ENCODE measurements at regions not wholly inside any gene's neighbourhood (a gene's known extent, or its start where the extent isn't known, plus 50 kb on each side); places are given as distances from the start of the nearest gene placed in this dataset.

DNA sequence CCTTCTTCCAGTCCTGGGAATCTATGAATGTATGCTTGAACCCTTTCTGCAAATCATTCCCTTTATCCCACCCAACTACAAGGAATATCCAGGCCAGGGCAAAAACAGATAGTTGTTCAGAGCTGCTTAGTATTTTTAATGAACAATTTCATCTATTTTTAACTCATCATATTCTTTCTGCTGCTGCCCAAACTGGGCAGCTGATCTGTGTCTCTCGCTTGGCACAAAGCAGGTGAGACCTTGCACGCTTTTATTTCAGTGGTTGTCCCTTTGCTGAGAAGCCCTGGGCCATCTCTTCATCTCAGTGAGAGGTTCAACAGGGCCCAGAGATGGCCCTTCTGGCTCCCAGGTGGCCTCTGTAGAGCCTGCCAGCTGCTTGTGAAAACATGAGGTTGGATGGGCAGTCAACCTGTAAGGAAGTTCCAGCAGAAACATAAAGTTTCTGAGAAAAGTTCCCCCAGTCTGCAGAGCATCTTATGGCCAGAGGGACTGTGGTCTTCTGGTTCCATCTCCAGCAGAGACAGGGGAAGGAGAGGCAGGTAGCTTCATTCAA is 57.5 kb downstream of the MYCN start:
- Mint-ChIP-seq H3K27ac (no peak overlapping the region), H3K36me3 (no peaks in the 10 kb centered on the region), H3K4me3 (no peak overlapping the region), H3K9me3 (peaks cover 6% of the 10 kb centered on the region), H3K4me1 (ENCODE audit: unreplicated experiment) (no peaks in the 10 kb centered on the region), H3K27me3 (no peaks in the 10 kb centered on the region)
- TF ChIP-seq, protein P1, sequence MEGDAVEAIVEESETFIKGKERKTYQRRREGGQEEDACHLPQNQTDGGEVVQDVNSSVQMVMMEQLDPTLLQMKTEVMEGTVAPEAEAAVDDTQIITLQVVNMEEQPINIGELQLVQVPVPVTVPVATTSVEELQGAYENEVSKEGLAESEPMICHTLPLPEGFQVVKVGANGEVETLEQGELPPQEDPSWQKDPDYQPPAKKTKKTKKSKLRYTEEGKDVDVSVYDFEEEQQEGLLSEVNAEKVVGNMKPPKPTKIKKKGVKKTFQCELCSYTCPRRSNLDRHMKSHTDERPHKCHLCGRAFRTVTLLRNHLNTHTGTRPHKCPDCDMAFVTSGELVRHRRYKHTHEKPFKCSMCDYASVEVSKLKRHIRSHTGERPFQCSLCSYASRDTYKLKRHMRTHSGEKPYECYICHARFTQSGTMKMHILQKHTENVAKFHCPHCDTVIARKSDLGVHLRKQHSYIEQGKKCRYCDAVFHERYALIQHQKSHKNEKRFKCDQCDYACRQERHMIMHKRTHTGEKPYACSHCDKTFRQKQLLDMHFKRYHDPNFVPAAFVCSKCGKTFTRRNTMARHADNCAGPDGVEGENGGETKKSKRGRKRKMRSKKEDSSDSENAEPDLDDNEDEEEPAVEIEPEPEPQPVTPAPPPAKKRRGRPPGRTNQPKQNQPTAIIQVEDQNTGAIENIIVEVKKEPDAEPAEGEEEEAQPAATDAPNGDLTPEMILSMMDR (conservative IDR thresholded peaks at IDR 0.05): no peak
- DNase-seq (ENCODE audit: extremely low spot score, unreplicated experiment): no peak

DNA sequence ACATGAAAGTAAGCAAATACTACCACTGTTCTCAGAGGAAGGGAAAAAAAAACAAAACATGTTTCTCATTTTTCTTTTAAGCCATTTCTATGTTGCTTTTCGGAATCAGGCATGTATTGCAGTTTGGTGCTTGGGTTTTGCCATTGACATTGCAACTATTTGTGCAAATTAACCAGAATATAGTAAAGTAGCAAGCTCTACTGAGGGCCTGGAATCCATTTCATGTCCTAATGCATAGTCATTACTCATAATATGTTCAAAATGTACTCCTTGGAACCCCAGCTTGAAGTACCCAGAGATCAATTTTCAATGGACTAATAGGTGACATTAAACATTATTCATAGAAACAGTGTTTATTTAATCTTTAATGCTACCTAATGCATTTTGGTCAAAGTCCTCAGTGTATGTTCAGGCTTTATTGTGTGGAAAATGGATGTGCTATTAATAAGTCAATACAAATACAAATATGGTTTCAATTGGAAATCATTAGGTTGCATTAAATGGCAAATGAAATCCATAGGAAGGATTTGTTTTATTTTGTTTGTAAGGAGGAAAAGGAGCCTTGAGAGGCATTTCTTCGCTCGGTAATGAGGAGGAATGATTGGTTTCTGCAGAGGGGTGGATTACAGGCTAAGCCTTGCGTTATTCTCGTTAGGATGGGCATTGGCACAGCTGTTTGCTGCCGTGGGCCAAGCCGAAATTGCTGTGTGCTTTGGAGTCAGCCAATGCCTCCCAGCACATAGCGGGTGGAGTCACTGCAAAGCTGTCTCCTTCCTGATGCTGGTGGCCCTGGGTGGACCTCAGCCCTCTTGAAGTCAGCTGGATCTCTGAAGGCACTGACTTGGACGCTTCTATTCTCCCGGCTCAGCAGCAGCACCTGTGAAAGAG is 56.4 kb downstream of the MYCN start:
- peaks cover 2% of the 10 kb centered on the region for H3K4me1 Mint-ChIP-seq (ENCODE audit: unreplicated experiment)
- H3K27ac Mint-ChIP-seq: no peak overlapping the region
- H3K36me3 Mint-ChIP-seq: no peaks in the 10 kb centered on the region
- H3K27me3 Mint-ChIP-seq: no peaks in the 10 kb centered on the region
- DNase-seq (ENCODE audit: extremely low spot score, unreplicated experiment): no peak
- H3K4me3 Mint-ChIP-seq: no peak overlapping the region
- TF ChIP-seq, protein P1 (conservative IDR thresholded peaks at IDR 0.05): no peak
- H3K9me3 Mint-ChIP-seq: peaks cover 6% of the 10 kb centered on the region

Measured in type B pancreatic cell (in vitro differentiated cells).